ENCODE measurements at regions not wholly inside any gene's neighbourhood (a gene's known extent, or its start where the extent isn't known, plus 50 kb on each side); places are given as distances from the start of the nearest gene placed in this dataset.

- DNase-seq (ENCODE audit: low read depth): no peak
- no peak overlapping the region for H3K4me3 ChIP-seq (replicated peaks; ENCODE audit: low read depth, low read length)
- no peak for TF ChIP-seq CTCF (IDR thresholded peaks at IDR 0.05; ENCODE audit: low read length, missing control alignments)
Measured at GRCh38 chr16:8230497-8230896, 359.8 kb downstream of the TMEM114 start.

- DNase-seq (ENCODE audit: low read depth): no peak
- no peak for TF ChIP-seq CTCF (IDR thresholded peaks at IDR 0.05; ENCODE audit: low read length, missing control alignments)
- H3K4me3 ChIP-seq (replicated peaks; ENCODE audit: low read depth, low read length): no peak overlapping the region
Measured at GRCh38 chr16:8229011-8229520, 361.2 kb downstream of the TMEM114 start.

- H3K4me3 ChIP-seq (replicated peaks; ENCODE audit: low read depth, low read length): no peak overlapping the region
- TF ChIP-seq CTCF (IDR thresholded peaks at IDR 0.05; ENCODE audit: low read length, missing control alignments): no peak
- DNase-seq (ENCODE audit: low read depth): no peak
Measured at GRCh38 chr16:8217201-8217600, 373.1 kb downstream of the TMEM114 start.

GRCh38 chr16:8204769-8205168 lies 385.5 kb downstream of the TMEM114 start:
- H3K4me3 ChIP-seq (replicated peaks; ENCODE audit: low read depth, low read length): no peak overlapping the region
- no peak for DNase-seq (ENCODE audit: low read depth)
- TF ChIP-seq CTCF (IDR thresholded peaks at IDR 0.05; ENCODE audit: low read length, missing control alignments): no peak

GRCh38 chr16:8204096-8204495 lies 386.2 kb downstream of the TMEM114 start:
- H3K4me3 ChIP-seq (replicated peaks; ENCODE audit: low read depth, low read length): no peak overlapping the region
- TF ChIP-seq CTCF (IDR thresholded peaks at IDR 0.05; ENCODE audit: low read length, missing control alignments): no peak
- DNase-seq (ENCODE audit: low read depth): no peak

GRCh38 chr16:8203101-8203500 lies 387.2 kb downstream of the TMEM114 start:
- no peak for TF ChIP-seq CTCF (IDR thresholded peaks at IDR 0.05; ENCODE audit: low read length, missing control alignments)
- no peak for DNase-seq (ENCODE audit: low read depth)
- no peak overlapping the region for H3K4me3 ChIP-seq (replicated peaks; ENCODE audit: low read depth, low read length)

GRCh38 chr16:8200839-8201238 lies 389.5 kb downstream of the TMEM114 start:
- H3K4me3 ChIP-seq (replicated peaks; ENCODE audit: low read depth, low read length): no peak overlapping the region
- DNase-seq (ENCODE audit: low read depth): no peak
- no peak for TF ChIP-seq CTCF (IDR thresholded peaks at IDR 0.05; ENCODE audit: low read length, missing control alignments)

Data from fibroblast of pulmonary artery (primary cell).